Thoracic aorta (tissue), 2 donors: ENCODE measurements at regions not wholly inside any gene's neighbourhood (a gene's known extent, or its start where the extent isn't known, plus 50 kb on each side); places are given as distances from the start of the nearest gene placed in this dataset.
"Not testable (repeated sequence)": the region's sequence is repeated elsewhere in the genome, so short reads cannot be mapped to it uniquely, and the experiment has no call there.

Experiments
- ATAC-seq: fragments of 150-250 bp; one replicate; pipeline ENCODE4 v1.8.0; 2017; ENCODE audit warnings: low read depth; ENCODE audit not compliant: insufficient number of reproducible peaks, low FRiP score
- DNase-seq: peaks from one replicate; pipeline ENCODE4 v3.0.0-alpha.2; 2020; ENCODE audit warnings: low spot score
- H3K27ac ChIP-seq, 2 donors: fragments of 200-600 bp; sonication (generic); 1 replicate in 1 of 2; 2 replicates in 1 of 2; pipeline ENCODE4 v1.5.1; 2016; ENCODE audit warnings: mild to moderate bottlenecking in 2 of 2, moderate library complexity in 2 of 2
- H3K27me3 ChIP-seq: fragments of 200-600 bp; sonication (generic); replicated peaks from 2 replicates; pipeline ENCODE4 v1.6.0; 2016; ENCODE audit warnings: mild to moderate bottlenecking; ENCODE audit not compliant: insufficient read depth
- H3K36me3 ChIP-seq: fragments of 200-600 bp; sonication (generic); one replicate; pipeline ENCODE4 v1.5.1; 2016
- H3K4me1 ChIP-seq, 2 donors: fragments of 200-600 bp; sonication (generic); 1 replicate in 1 of 2; 2 replicates in 1 of 2; pipeline versions ENCODE4 v1.5.1 to v1.6.0; 2016; ENCODE audit warnings: low read depth in 2 of 2, mild to moderate bottlenecking in 1 of 2; ENCODE audit not compliant: control insufficient read depth in 1 of 2
- H3K4me3 ChIP-seq: fragments of 200-600 bp; sonication (generic); 2 replicates; pipeline ENCODE4 v1.5.1; 2016; ENCODE audit warnings: mild to moderate bottlenecking
- H3K9me3 ChIP-seq: fragments of 200-600 bp; sonication (generic); 2 replicates; pipeline ENCODE4 v1.5.1; 2016
- TF ChIP-seq, protein P1 (sequence below): fragments of 200-600 bp; sonication (generic); IDR thresholded peaks from one replicate; pipeline ENCODE4 v1.5.1; 2019; ENCODE audit warnings: antibody characterized with exemption

DNA sequence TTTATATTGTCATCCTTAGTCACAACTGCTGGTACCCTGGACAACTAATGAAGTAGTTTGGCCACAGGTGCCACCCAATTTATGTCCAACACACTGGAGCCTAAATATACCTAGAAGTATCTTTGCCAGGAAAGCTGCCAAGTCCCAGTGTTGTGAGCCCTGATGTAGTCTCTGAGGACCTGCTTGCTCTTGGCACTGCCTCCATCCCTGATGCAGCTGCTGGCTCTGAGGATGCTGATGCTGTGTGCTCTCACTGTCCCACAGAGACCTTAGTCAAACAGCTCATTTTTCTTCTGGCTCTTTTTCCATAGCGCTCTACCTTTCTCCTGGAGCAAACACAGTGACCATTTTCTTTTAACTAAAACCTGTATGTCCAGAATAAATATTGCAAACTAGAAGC, 1535.4 kb upstream of the ADGRL3 start:
- Histone ChIP-seq H3K9me3 (no peaks in the 10 kb centered on the region), H3K36me3 (no peaks in the 10 kb centered on the region), H3K4me1 (no peaks in the 10 kb centered on the region), H3K27ac (no peak overlapping the region), H3K4me3 (no peak overlapping the region), H3K27me3 (no peaks in the 10 kb centered on the region)
- TF ChIP-seq, protein P1, sequence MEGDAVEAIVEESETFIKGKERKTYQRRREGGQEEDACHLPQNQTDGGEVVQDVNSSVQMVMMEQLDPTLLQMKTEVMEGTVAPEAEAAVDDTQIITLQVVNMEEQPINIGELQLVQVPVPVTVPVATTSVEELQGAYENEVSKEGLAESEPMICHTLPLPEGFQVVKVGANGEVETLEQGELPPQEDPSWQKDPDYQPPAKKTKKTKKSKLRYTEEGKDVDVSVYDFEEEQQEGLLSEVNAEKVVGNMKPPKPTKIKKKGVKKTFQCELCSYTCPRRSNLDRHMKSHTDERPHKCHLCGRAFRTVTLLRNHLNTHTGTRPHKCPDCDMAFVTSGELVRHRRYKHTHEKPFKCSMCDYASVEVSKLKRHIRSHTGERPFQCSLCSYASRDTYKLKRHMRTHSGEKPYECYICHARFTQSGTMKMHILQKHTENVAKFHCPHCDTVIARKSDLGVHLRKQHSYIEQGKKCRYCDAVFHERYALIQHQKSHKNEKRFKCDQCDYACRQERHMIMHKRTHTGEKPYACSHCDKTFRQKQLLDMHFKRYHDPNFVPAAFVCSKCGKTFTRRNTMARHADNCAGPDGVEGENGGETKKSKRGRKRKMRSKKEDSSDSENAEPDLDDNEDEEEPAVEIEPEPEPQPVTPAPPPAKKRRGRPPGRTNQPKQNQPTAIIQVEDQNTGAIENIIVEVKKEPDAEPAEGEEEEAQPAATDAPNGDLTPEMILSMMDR, result no peak
- DNase-seq (no peak), ATAC-seq (no peak)

DNA sequence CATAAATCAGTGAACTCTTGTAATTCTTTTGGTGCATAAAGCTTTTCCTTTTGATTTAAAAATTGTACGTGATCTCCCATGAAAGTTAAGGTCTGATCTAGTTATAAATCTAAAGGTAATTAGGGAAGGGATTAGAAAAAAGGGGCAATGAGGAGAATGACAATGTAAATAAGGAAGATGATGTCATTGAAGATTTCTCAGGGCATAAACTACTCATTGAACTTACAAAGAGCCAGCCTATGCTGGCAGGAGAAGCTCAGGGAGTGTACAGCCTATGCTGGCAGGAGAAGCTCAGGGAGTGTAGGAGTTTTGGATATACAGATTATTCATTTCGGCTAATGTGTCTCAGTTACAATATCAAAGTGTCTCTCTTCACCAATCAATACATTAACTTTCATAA, 1533.5 kb upstream of the ADGRL3 start:
- H3K9me3 ChIP-seq, result no peaks in the 10 kb centered on the region
- H3K4me1 ChIP-seq, result no peaks in the 10 kb centered on the region
- DNase-seq (no peak), ATAC-seq (no peak)
- H3K27ac ChIP-seq, result no peak overlapping the region
- H3K4me3 ChIP-seq, result no peak overlapping the region
- H3K27me3 ChIP-seq, result no peaks in the 10 kb centered on the region
- H3K36me3 ChIP-seq, result no peaks in the 10 kb centered on the region
- TF ChIP-seq, protein P1, result no peak

DNA sequence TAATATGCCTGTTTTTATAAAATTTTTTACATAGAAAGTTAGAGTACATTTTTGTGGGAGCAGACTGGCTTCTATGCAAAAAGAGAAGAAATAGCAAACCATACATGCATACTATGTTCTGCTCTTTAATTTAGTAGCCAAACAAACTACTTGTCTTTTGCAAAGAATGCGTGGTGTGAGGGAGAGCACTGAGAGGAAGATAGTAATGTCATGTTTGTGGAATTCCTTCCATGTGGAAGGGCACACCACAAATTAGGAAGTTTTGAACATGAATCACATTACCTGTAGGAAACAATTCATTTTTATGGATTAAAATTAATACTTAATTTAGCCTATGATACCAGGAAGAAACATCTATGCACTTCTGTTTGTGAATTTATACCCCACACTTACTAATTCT, 1529.1 kb upstream of the ADGRL3 start:
- no peak for DNase-seq
- Histone ChIP-seq H3K27me3 (no peaks in the 10 kb centered on the region), H3K9me3 (no peaks in the 10 kb centered on the region), H3K27ac (no peak overlapping the region), H3K4me3 (no peak overlapping the region), H3K36me3 (no peaks in the 10 kb centered on the region), H3K4me1 (no peaks in the 10 kb centered on the region)
- TF ChIP-seq, protein P1, result no peak
- no peak for ATAC-seq

DNA sequence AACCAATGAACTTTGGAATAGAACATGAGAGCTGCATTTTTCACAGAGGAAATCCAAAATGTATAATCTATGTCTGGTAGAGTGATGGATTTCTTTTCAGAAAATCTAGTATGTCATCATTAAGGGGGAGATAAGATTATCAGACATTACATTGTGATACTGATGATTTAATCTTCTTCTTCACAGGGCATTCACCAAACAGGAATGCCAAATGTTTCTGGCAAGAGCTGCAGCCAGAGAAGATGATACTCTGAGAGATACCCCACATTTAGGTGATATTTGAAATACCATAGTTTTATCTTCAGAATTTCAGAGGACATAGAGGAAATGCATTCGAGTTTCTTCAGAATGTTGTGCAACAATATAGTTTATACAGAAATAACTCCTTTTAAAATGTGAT, 1523.7 kb upstream of the ADGRL3 start:
- Histone ChIP-seq H3K4me3 (no peak overlapping the region), H3K27me3 (no peaks in the 10 kb centered on the region), H3K4me1 (no peaks in the 10 kb centered on the region), H3K9me3 (no peaks in the 10 kb centered on the region), H3K27ac (no peak overlapping the region), H3K36me3 (no peaks in the 10 kb centered on the region)
- TF ChIP-seq, protein P1, result no peak
- DNase-seq (no peak), ATAC-seq (no peak)

DNA sequence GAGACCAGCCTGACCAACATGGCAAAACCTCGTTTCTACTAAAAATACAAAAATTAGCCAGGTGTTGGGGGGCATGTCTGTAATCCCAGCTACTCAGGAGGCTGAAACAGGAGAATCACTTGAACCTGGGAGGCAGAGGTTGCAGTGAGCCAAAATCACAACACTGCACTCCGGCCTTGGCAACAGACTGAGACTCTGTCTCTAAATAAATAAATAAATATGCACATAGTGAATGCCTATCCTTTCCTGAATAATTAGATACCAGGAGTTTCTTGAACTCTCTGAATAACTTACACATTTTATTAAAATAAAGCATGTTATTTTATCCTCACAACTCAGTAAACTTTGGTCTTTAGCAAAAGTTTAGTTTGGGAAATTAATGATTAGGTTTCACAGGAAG, 1523.1 kb upstream of the ADGRL3 start:
- not testable (repeated sequence) for H3K27ac ChIP-seq, ATAC-seq, DNase-seq, H3K36me3 ChIP-seq, H3K4me1 ChIP-seq, H3K4me3 ChIP-seq, H3K9me3 ChIP-seq, H3K27me3 ChIP-seq

DNA sequence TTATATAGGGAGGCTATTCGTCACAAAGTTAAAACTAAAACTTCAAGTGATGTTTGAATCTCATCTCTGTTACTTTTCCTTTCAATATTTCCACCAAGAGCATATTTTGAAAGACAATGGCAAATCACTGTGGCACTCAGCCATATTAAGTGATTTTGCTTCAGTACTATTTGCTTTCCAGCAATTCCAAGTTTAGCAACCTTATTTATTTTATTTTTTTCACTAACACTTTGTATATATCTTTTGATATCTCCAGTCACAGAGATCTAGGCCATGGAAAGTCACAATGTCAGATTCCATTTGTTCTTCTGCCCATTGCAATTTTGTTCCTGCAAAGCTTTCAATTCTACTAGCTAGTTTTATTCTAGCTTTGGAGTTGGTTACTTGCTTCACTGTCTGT, 1514.5 kb upstream of the ADGRL3 start:
- TF ChIP-seq, protein P1, result no peak
- Histone ChIP-seq H3K27me3 (no peaks in the 10 kb centered on the region), H3K9me3 (no peaks in the 10 kb centered on the region), H3K36me3 (no peaks in the 10 kb centered on the region), H3K4me1 (no peaks in the 10 kb centered on the region), H3K4me3 (no peak overlapping the region), H3K27ac (no peak overlapping the region)
- ATAC-seq (no peak), DNase-seq (no peak)
